GM12873 (cell line): ENCODE measurements at regions not wholly inside any gene's neighbourhood (a gene's known extent, or its start where the extent isn't known, plus 50 kb on each side); places are given as distances from the start of the nearest gene placed in this dataset.

Source experiments
- TF ChIP-seq, protein P1 (sequence below): IDR thresholded peaks from 2 replicates; pipeline ENCODE4 v1.5.1; 2012; ENCODE audit warnings: low read depth, mild to moderate bottlenecking, moderate library complexity, low read length, control low read depth; ENCODE audit not compliant: insufficient read depth; ENCODE audit errors: missing control alignments

DNA sequence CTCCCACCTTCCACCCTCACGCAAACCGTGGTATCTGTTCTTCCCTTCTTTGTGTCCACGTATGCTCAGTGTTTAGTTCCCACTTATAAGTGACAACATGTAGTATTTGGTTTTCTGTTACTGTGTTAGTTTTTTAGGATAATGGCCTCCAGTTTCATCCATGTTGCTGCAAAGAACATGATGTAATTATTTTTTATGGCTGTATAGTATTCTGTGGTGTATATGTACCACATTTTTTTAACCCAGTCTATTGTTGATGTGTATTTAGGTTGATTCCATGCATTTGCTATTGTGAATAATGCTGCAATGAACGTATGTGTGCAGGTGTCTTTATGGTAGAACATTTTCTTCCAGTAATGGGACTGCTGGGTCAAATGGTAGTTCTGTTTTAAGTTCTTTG, 228.1 kb downstream of the FBXO8 start:
- TF ChIP-seq, protein P1, sequence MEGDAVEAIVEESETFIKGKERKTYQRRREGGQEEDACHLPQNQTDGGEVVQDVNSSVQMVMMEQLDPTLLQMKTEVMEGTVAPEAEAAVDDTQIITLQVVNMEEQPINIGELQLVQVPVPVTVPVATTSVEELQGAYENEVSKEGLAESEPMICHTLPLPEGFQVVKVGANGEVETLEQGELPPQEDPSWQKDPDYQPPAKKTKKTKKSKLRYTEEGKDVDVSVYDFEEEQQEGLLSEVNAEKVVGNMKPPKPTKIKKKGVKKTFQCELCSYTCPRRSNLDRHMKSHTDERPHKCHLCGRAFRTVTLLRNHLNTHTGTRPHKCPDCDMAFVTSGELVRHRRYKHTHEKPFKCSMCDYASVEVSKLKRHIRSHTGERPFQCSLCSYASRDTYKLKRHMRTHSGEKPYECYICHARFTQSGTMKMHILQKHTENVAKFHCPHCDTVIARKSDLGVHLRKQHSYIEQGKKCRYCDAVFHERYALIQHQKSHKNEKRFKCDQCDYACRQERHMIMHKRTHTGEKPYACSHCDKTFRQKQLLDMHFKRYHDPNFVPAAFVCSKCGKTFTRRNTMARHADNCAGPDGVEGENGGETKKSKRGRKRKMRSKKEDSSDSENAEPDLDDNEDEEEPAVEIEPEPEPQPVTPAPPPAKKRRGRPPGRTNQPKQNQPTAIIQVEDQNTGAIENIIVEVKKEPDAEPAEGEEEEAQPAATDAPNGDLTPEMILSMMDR: no peak

DNA sequence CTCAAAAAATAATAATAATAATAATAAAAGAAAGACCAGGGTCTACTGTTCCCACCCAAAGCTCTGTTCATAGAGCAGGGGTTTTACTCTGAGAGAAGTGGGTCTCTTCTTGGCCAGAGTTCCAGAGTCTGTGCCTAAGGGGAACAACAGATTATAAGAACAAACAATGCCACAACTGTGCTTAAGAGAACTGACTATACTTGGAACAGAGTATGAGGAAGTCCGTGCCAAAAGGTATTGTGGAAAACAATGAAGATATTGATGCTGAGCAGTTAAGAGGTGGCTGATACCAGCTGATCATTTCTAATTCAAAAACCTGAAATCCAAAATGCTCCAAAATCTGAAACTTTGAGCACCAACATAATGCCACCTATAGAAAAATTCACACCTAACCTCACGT, 229.6 kb downstream of the FBXO8 start:
- TF ChIP-seq, protein P1: no peak

DNA sequence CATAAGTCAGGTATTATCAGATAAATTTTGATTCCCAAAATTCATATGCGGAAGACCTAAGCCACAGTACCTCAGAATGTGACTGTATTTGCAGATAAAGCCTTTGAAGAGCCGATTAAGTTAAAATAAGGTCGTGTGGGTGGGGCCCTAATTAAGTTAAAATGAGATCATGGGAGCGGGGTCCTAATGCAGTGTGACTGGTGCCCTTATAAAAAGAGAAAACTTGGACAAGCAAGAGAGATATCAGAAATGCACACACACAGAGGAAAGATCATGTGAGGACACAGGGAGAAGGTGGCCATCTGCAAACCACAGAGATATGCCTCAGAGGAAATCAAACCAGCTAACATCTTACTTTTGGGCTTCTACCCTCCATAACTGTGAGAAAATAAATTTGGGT, 236.1 kb downstream of the FBXO8 start:
- TF ChIP-seq, protein P1: no peak

DNA sequence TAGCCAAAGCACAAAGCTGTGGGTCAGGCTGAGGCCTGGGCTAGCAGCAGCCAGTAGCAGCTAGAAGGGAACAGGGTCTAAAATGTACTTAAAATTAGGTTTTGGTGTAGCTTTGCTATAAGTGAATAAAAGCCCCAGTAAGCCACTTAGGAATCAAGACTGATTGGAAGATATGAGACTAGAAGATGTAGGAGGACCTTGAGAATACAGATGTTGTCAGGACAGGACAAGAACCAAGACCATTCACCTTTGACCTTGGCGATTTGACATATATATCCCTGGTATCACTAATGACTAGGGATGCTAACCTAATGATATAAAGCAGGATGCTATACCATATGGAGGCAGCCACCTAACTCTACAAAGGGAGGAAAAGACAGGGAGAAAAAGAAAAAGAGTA, 238.1 kb downstream of the FBXO8 start:
- TF ChIP-seq, protein P1: no peak

DNA sequence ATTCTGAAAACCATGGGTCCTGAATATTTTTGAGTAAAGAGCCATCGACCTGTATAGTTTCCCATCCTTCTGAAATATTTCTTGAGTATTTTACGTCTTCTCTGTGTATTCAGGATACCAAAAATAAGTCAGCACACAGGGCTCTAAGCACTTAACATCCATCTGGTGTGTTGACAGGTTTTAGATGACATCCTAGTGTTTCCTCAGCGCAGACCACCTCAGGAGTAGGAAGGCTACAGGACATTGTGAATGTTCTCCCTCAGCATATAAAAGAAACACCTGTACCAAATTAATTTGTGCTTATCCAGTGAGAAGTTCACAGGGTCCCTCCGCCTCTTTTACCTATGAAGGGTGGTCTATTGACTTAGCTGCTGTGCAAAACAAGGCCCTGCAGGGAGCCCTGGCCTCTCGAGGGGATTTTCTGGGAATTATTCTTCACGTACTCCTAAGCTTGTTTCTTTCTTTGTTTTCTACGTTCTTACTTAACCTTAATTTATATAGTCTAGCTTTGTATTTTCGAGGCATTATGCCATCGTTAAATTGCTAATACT, 241.8 kb downstream of the FBXO8 start:
- TF ChIP-seq, protein P1: no peak

DNA sequence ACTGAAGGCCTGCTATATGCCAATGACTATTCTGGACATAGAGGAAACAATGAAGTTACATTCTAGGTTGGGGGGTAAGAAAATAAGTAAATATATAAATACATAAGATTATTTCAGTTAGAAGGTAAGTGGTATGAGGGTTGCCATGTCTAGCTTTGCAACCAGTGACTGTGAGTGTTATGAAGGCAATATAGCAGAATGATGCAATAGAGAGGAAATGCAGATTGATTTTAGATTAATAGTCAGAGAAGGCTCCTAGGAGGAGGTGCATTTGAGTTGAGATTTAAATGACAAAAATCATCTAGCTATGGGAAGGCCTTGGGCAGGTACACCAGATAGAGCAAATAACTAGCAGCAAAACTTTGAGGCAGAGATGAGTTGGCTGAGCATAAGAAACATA, 243.2 kb downstream of the FBXO8 start:
- TF ChIP-seq, protein P1: no peak

DNA sequence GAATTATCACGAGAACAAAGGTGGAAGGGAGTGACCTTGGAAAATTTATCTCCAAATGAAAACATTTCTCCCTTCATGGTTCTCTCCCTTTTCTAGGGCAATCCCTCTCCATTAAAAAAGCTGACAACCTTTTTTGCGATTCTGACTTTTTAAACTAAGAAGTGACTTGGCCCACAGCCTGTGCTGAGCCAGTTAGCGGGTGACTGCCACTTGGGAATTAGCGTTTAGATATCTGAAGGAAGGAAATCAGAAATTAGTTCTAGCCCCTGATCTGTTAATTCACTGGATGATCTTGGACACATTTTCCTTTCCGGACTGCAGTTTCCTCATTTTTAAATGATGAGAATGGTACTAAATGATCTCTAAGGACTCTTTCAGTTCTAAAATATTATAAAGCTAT, 245.0 kb downstream of the FBXO8 start:
- TF ChIP-seq, protein P1: no peak
